ENCODE measurements at regions not wholly inside any gene's neighbourhood (a gene's known extent, or its start where the extent isn't known, plus 50 kb on each side); places are given as distances from the start of the nearest gene placed in this dataset.

GRCh38 chr20:7426890-7427496, 513.3 kb downstream of the HAO1 start:
- DNase-seq: no peak

DNA sequence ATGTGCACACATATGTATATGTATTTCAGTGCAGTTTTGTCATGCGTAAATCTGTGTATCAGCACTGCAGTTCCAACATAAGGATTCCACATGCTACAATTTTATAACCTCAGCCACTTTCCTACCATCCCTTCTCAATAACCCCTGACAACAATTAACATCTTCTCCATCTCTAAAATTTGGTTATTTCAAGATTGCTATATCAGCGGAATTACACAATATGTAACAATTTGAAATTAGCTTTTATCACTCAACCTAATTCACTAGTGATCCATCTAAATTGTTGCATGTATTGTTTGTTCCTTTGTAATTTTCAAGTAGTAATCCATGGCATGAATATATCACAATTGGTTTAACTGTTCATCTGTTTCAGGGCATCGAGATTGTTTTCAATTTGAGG, 511.3 kb downstream of the HAO1 start:
- no peak for DNase-seq

DNA sequence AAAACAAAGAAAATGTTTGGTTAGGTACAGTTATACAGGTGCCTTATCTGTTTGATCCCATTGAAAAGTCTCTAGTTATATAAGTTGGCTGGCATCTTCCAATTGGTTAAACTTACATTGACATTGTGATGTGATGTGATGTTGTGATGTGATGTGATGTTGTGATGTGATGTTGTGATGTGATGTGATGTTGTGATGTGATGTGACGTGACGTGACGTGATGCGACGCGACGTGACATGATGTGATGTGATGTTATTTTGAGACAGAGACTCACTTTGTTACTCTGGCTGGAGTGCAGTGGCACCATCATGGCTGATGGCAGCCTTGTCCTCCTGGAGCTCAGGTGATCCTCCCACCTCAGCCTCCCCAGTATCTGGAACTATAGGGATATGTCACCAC, 507.6 kb downstream of the HAO1 start:
- no peak for DNase-seq

DNA sequence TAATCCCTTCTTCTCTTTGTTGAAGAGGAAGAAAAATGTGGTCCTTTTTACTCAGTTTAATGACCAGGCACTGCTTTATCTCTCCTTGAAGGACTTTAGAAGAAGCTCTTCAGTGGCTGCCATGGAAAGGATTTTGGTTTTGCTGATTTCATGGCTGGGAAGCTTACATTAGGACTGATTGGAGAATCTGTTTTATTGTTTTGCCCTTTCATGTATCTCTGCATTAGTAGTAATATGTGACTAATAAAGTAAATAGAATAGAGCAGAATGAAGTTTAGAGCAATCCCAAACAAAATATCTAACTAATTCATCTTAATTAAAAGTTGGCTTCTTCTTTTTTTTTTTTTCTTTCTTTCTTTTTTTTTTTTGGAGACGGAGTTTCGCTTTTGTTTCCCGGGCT, 502.9 kb downstream of the HAO1 start:
- no peak for DNase-seq

GRCh38 chr20:7449269-7449668, 491.0 kb downstream of the HAO1 start:
- DNase-seq: no peak

GRCh38 chr20:7452890-7453289, 487.4 kb downstream of the HAO1 start:
- no peak for DNase-seq

DNA sequence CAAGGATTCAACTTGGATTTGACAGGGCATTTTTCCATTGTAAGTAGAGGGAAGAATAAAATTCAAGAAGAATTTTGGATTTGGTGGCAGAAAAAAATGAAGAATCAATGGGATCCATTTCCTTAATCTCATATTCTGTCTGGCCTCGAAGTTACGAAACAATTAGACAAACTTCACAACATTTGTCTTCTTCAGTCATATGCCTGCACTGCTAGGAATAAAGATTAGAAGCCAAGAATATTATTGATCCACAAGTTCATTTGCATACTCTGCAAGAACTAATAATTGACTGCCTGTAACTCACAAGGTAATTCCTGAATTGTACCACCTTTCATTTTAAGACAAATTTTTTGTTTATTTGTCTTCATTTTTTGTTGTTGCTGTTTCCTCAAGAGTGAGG, 486.2 kb downstream of the HAO1 start:
- DNase-seq: no peak

DNA sequence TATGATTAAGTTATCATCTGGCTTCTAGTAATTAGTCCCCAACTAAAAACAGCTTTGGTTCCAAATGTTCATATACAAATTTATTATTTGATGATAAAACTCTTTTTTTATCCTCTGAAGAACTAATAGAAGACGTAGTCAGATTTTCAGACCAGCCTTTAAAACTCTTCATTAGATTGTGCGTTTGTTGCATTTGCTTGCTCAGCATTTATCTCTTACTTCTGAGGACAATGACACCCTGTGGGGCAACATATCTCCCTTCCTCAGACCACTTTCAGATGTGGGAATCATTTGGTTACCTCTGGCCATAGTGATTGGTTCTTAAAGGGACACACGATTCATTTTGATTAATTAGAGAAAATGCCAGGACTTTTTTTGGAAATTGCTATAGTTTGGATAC, 481.8 kb downstream of the HAO1 start:
- DNase-seq: no peak

DNA sequence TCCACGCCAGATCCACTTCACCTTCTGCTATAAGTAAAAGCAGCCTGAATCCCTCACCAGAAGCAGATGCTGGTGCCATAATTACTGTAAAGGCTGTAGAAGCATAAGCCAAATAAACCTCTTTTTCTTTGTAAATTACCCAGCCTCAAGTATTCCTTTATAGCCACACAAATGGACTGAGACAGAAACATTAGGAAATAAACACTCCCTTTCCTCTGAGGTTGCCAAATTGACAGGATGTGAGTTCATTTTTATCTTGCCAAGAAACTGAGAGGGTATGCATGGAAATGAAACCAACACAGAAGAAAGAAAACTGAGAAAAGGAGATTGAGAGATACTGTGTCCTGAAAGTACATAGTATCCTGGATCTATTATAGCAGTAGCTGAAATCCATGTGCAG, 481.2 kb downstream of the HAO1 start:
- DNase-seq: no peak

DNA sequence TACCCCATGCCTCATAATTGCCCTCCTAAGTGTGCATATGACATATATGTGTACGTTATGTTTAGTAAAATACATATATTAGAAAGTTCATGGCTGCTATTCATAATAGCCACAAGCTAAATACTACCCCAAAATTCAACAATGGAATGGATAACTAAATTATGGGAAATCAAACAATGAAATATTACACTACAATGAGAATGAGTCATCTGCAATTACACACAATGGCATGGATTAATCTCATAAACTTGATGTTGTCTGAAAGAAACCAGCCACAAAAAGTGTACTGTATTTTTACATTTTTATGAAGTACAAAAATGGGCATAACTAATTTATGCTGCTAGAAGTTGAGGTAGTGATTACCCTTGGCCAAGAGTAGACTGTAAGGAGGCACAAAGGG, 477.0 kb downstream of the HAO1 start:
- DNase-seq: no peak

DNA sequence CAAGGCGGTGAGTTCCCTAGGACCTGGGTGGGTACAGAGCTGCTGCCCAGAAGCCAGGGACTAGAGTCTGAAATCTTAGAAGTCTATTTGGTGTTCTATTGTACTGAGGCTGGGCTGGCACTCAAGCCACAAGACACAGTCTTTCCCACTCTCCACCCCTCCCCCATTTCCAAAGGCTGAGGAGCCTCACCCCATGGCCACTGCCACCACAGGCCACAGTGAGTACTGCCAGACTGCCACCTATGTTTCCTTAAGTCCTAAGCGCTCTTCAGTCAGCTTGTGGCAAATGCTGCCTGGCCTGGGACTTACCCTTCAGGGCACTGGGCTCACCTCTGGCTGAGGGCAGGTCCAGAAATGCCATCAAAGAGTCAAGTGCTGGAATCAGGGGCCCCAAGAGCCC, 469.3 kb downstream of the HAO1 start:
- DNase-seq: no peak

DNA sequence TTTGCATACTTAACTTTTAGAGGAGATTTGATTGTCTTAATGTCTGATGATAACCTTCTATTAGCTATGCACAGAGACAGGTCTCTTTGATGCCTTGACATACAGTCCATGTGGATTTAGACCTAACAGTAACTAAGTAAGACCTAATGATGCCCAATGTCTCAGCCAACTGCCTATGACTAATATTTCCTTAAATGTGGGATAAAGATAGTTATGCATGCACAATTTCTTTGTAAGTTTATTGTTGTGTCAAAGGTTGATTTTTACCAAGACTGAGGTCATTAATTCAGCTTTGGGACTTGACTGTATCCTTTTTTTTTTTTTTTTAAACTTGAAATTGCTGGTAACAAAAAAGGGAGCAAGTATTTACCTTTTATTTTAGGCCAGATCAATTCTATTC, 450.0 kb downstream of the HAO1 start:
- no peak for DNase-seq

- no peak for DNase-seq
These were observed 448.0 kb downstream of the HAO1 start for GRCh38 chr20:7492257-7492656.

DNA sequence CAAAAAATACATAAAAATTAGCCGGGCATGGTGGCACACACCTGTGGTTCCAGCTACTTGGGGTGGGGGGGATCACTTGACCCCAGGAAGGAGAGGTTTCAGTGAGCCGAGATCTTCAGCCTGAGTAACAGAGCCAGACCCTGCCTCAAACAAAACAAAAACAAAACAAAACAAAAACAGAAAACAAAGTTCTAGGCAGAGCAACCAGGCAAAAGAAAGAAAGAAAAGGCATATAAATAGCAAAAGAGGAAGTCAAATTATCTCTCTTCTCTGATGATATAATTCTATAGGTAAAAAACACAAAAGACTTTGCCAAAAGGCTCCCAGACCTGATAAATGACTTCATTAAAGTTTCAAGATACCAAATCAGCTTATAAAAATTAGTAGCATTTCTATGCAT, 446.9 kb downstream of the HAO1 start:
- no peak for DNase-seq

DNA sequence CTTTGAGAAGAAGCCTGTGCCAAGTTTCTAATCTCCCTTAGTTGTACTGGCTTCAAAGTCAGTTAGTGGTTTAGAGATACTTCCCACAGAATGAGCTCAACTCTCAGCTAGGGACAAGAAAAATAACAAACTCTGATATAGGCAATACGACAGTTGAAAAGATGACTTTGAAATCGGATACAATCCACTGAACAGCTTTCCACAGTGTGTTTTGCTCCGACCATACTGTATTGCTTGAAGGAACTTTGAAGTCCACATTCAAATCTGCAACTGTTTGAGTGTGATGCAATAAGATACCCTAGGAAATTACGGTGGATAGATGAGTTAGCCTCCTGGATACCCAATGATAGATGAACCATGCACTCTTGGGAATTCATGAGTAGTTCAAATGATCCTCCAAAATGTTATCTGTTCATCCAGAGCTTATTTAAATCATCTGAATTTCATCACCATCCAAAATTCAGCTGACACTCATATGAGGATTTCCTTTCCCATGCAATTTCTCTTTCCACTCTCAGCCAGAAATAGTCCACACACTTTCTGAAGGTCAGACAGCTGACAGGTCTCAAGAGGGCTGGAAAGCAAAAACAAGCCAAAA, 443.8 kb downstream of the HAO1 start:
- DNase-seq: no peak

DNA sequence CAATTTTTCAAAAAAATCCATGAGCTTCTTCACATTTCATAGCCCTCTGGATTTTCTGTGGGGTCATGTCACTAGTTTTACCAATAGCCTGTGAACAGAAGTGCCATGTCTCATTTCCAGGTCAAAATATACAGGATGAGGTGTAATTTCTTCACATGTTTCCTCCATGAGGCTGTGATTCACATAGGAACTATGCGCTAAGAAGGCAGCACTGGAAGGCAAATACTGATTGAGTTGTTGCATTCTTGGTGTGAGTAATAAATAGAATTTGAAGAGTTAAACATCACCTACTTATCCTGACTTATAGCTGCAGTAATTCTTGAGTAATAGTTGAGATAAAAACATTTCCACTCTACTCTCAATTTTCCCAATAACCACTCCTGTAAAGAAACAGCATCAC, 442.3 kb downstream of the HAO1 start:
- no peak for DNase-seq

GRCh38 chr20:7499201-7499600, 441.1 kb downstream of the HAO1 start:
- DNase-seq: no peak

- DNase-seq: no peak
These were observed 440.0 kb downstream of the HAO1 start for GRCh38 chr20:7500231-7500663.

- DNase-seq: no peak
These were observed 436.8 kb downstream of the HAO1 start for GRCh38 chr20:7503501-7503900.

GRCh38 chr20:7505152-7505834, 435.0 kb downstream of the HAO1 start:
- DNase-seq: no peak

GRCh38 chr20:7505835-7506221, 434.4 kb downstream of the HAO1 start:
- no peak for DNase-seq

- no peak for DNase-seq
These were observed 423.6 kb downstream of the HAO1 start for GRCh38 chr20:7516621-7517111.

DNA sequence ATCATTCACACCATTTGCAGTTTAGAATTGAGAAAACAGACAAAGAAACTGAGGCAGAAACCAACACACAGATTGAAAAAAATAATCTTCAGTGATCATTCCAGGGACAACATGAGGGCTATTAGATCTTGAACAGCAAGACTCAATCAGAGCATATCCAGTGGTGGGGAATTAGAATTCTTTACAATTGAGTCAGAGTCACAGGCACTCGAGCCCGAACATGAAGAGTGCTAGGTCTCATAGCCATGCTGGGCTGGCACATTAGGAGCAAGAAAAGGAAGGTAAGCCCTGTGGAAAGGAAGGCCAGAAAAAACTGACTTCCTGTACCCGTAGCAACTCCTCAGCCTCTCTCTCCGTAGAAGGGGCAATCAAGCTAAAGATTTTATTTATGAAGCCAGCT, 419.9 kb downstream of the HAO1 start:
- no peak for DNase-seq

DNA sequence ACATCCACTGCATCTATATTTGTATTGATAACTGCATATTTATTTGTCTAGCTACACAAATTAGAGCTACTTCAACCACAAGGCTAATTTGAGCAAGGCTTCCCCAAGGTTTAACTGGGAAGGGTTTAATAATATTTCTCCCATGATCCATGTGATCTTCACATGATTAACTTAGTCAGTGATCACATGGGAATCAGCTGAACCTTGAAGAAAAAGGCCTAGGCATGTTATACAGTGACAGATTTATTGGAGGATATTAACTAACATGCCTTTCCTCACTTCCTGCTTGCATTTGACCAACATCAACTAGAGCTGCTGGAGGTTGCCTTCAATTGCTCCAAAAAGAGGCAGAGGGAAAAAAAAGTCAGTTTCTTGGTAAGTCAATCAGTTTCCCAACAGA, 417.0 kb downstream of the HAO1 start:
- no peak for DNase-seq

- no peak for DNase-seq
These were observed 400.2 kb downstream of the HAO1 start for GRCh38 chr20:7540018-7540417.

Data from inflammatory macrophage treated with lipopolysaccharide for 4 hours (primary cell).